Immature natural killer cell (primary cell): ENCODE measurements at regions not wholly inside any gene's neighbourhood (a gene's known extent, or its start where the extent isn't known, plus 50 kb on each side); places are given as distances from the start of the nearest gene placed in this dataset.
A peak's percentile ranks its signal among the peaks of the same experiment; 100 is the strongest.
"Not testable (repeated sequence)": the region's sequence is repeated elsewhere in the genome, so short reads cannot be mapped to it uniquely, and the experiment has no call there.

Experiments
- DNase-seq, 3 donors: peaks; one replicate each; pipeline ENCODE4 v3.0.0; 2022; ENCODE audit warnings: mixed read lengths in 1 of 3
- H3K27ac Mint-ChIP-seq, 6 donors: one replicate each; pipeline ENCODE4 v1.8.0; 2020; ENCODE audit warnings: mixed read lengths in 6 of 6, mild to moderate bottlenecking in 5 of 6, inconsistent platforms in 4 of 6, moderate library complexity in 3 of 6
- H3K27me3 Mint-ChIP-seq, 3 donors: one replicate each; pipeline ENCODE4 v1.8.0; 2020 to 2021; ENCODE audit warnings: low read depth in 3 of 3, mild to moderate bottlenecking in 3 of 3, mixed read lengths in 3 of 3, moderate library complexity in 3 of 3, inconsistent platforms in 1 of 3
- H3K36me3 Mint-ChIP-seq, 3 donors: one replicate each; pipeline ENCODE4 v1.8.0; 2020; ENCODE audit warnings: mixed read lengths in 3 of 3, inconsistent platforms in 2 of 3, mild to moderate bottlenecking in 2 of 3
- H3K4me1 Mint-ChIP-seq, 2 donors: one replicate each; pipeline ENCODE4 v1.8.0; 2020; ENCODE audit warnings: inconsistent platforms in 2 of 2, mild to moderate bottlenecking in 2 of 2, mixed read lengths in 2 of 2, moderate library complexity in 1 of 2
- H3K4me3 Mint-ChIP-seq, 5 donors: one replicate each; pipeline ENCODE4 v1.8.0; 2020; ENCODE audit warnings: mild to moderate bottlenecking in 5 of 5, mixed read lengths in 5 of 5, inconsistent platforms in 3 of 5, moderate library complexity in 3 of 5
- H3K9me3 Mint-ChIP-seq, 6 donors: one replicate each; pipeline ENCODE4 v1.8.0; 2020; ENCODE audit warnings: mild to moderate bottlenecking in 6 of 6, mixed read lengths in 6 of 6, inconsistent platforms in 4 of 6, moderate library complexity in 3 of 6

DNA sequence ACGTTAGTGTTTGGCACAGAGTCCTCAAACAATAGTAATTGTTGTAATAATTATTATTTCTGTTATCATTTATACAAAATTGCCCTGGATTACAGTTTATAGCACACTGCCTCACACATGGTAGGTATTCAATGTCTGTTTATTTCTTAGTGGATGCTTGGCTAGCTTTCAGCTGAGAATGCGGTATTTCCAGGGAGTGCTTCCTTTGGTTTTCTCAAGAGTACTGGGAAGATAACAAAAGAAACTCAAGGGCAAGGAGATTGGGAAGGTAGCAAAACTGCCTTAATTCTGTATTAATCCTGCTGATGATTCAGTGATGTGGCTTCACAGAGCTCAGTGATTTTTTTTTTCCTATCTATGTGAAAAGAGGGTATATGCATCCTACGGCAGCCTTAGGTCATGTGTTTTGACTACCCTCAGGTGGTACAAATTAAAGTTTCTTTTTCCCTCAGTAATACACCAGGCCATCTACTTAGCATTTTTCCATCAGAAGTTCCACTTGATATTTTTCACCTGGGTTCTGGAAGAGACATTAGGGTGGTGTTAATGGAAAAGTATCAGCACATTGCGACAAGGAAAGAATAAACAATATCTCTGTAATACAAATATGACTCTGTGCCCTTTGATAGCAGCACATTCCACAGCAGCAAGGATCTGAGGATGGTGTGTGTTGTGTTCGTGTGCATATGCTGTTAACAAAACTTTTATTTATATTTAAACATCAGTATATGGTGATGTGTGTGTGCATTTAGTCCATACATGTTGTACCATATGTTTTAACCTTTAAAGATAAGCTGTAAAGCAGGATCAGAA, 124.3 kb upstream of the RASGEF1B start:
- Mint-ChIP-seq H3K27me3 (peaks cover 0 to 5% (median 0%) of the 10 kb centered on the region in 3 donors), H3K36me3 (no peaks in the 10 kb centered on the region), H3K4me1 (no peaks in the 10 kb centered on the region), H3K9me3 (no peaks in the 10 kb centered on the region), H3K27ac (no peak overlapping the region), H3K4me3 (no peak overlapping the region)
- DNase-seq: no peak

DNA sequence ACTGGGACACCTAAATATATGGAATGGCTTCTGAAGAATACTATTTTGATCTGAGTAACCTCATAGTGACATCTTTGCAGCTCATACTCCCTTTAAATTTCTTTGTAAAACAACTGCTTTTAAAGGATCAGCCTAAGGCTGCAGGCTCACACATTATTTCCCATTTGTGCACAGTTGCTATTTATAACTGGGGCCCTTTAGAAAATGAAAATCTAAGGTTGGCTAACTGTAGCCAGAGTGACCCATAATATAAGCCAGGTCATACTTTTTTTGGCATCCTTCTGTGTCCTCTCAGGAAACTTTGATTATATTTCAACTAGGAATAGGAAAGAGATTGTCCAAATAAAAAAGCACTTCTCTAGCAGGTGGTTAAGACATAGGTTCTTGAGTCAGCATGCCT, 123.6 kb upstream of the RASGEF1B start:
- H3K9me3 Mint-ChIP-seq: no peaks in the 10 kb centered on the region
- H3K27ac Mint-ChIP-seq: no peak overlapping the region
- peaks cover 0 to 3% (median 0%) of the 10 kb centered on the region in 3 donors for H3K27me3 Mint-ChIP-seq
- DNase-seq: no peak
- no peaks in the 10 kb centered on the region for H3K36me3 Mint-ChIP-seq
- H3K4me3 Mint-ChIP-seq: no peak overlapping the region
- H3K4me1 Mint-ChIP-seq: no peaks in the 10 kb centered on the region

DNA sequence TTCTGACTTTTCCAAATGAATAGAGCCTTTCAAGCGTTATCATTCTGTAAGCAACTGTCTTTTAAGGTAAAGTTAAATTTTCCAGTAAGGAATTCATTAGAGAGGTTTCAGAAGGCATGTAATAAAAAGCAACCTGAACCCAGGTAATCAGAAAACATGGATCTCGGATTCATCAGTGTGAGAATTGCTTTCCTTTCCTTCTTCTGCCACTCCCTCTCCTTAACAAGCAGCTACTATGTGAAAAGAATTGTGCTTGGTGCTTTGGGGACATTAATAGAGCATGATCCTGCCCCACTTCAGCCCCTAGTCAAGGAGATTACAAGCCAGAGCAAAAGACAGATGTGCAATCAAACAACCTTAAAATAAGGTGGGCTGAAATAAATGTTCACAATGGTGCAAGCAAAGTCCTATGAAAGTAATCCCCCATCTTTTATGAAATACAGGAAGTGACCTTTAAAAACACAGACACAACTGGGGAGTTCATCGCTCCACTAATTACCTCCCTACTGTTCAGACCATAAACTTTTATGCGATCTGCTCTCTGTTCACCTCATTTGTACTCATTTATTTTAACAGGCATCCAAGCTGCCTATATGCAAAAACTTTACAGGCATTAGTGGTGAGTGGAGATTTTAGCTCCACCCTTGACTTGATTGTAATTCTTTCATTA, 122.9 kb upstream of the RASGEF1B start:
- Mint-ChIP-seq H3K4me3 (no peak overlapping the region), H3K4me1 (no peaks in the 10 kb centered on the region), H3K27me3 (peaks cover 0 to 3% (median 0%) of the 10 kb centered on the region in 3 donors), H3K36me3 (no peaks in the 10 kb centered on the region), H3K27ac (no peak overlapping the region), H3K9me3 (no peaks in the 10 kb centered on the region)
- no peak for DNase-seq

- Mint-ChIP-seq H3K4me1 (no peaks in the 10 kb centered on the region), H3K36me3 (no peaks in the 10 kb centered on the region), H3K9me3 (no peaks in the 10 kb centered on the region), H3K27ac (no peak overlapping the region), H3K27me3 (no peaks in the 10 kb centered on the region), H3K4me3 (no peak overlapping the region)
- no peak for DNase-seq
These were observed 121.0 kb upstream of the RASGEF1B start for GRCh38 chr4:81592701-81593100.

GRCh38 chr4:81590596-81590995, 118.9 kb upstream of the RASGEF1B start:
- no peaks in the 10 kb centered on the region for H3K9me3 Mint-ChIP-seq
- H3K4me3 Mint-ChIP-seq: no peak overlapping the region
- peaks cover 0 to 4% (median 2%) of the 10 kb centered on the region in 3 donors for H3K27me3 Mint-ChIP-seq
- no peaks in the 10 kb centered on the region for H3K36me3 Mint-ChIP-seq
- no peaks in the 10 kb centered on the region for H3K4me1 Mint-ChIP-seq
- DNase-seq: no peak
- no peak overlapping the region for H3K27ac Mint-ChIP-seq

DNA sequence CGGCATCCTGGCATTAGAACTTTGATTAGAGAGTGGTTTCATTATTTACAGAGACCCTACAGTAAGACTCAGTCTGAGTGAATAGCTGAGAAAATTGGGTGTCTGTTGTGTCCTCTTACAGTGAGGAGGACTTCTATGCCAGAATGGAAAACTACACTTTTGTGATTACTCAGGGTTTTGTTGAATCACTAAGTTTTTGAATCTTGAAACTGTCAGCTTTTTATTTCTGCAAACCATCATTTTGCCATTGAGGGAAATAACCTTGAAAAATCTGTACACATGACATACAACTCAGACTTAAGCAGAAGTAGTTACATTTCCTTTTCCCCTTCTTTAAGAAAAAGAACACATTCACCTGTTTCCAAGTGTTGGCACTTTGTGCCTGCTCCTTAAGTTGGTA, 117.6 kb upstream of the RASGEF1B start:
- H3K27me3 Mint-ChIP-seq: peaks cover 0 to 4% (median 3%) of the 10 kb centered on the region in 3 donors
- H3K9me3 Mint-ChIP-seq: no peaks in the 10 kb centered on the region
- H3K4me3 Mint-ChIP-seq: no peak overlapping the region
- H3K4me1 Mint-ChIP-seq: no peaks in the 10 kb centered on the region
- H3K27ac Mint-ChIP-seq: no peak overlapping the region
- no peak for DNase-seq
- H3K36me3 Mint-ChIP-seq: no peaks in the 10 kb centered on the region

DNA sequence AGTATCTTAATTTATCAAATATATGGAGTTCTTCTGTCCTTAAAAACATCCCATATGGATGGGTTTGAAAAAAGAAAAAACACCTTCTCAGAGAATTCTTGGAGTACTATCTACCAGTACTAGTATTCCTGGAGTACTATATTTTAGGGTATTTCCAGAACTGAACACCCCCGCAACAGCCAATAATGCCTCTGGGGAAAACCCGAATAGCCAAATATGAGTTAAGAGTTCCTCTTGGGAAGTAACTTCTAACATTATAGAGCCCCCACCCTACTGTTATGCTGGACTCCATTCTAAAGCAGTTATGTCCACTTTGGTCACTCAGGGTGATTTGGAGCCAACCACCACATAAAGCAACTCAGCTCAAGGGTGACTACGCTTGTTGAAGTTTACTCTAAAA, 115.0 kb upstream of the RASGEF1B start:
- Mint-ChIP-seq H3K4me3 (no peak overlapping the region), H3K27ac (no peak overlapping the region), H3K4me1 (no peaks in the 10 kb centered on the region), H3K27me3 (peaks cover 0 to 4% (median 3%) of the 10 kb centered on the region in 3 donors), H3K9me3 (no peaks in the 10 kb centered on the region), H3K36me3 (no peaks in the 10 kb centered on the region)
- DNase-seq: no peak

GRCh38 chr4:81580994-81581374, 109.3 kb upstream of the RASGEF1B start:
- not testable (repeated sequence) for H3K27ac Mint-ChIP-seq, H3K4me1 Mint-ChIP-seq, DNase-seq, H3K27me3 Mint-ChIP-seq, H3K9me3 Mint-ChIP-seq, H3K36me3 Mint-ChIP-seq, H3K4me3 Mint-ChIP-seq

DNA sequence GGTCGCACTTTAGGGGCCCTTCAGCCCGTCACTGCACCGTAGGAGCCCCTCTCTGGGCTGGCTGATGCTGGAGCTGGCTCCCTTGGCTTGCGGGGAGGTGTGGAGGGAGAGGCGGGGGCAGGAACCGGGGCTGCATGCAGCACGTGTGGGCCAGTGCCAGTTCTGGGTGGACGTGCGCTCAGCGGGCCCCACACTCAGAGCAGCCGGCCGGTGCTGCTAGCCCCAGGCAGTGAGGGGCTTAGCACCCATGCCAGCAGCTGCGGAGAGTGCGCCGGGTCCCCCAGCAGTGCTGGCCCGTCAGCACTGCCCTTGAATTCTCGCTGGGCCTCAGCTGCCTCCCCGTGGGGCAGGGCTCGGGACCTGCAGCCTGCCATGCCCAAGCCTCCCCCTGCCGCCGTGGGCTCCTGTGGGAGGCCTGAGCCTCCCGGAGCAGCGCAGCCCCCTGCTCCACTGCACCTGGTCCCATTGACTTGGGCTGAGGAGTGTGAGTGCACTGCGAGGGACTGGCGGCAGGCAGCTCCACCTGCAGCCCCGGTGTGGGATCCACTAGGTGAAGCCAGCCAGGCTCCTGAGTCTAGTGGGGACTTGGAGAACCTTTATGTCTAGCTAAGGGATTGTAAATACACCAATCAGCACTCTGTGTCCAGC, 108.8 kb upstream of the RASGEF1B start:
- H3K36me3 Mint-ChIP-seq: no peaks in the 10 kb centered on the region
- H3K27ac Mint-ChIP-seq: no peak overlapping the region
- H3K4me3 Mint-ChIP-seq: no peak overlapping the region
- DNase-seq: no peak
- H3K9me3 Mint-ChIP-seq: no peaks in the 10 kb centered on the region
- H3K4me1 Mint-ChIP-seq: no peaks in the 10 kb centered on the region
- peaks cover 0 to 4% (median 0%) of the 10 kb centered on the region in 3 donors for H3K27me3 Mint-ChIP-seq

GRCh38 chr4:81577392-81577791, 105.7 kb upstream of the RASGEF1B start:
- H3K9me3 Mint-ChIP-seq: no peaks in the 10 kb centered on the region
- no peak overlapping the region for H3K27ac Mint-ChIP-seq
- H3K4me1 Mint-ChIP-seq: no peaks in the 10 kb centered on the region
- no peak overlapping the region for H3K4me3 Mint-ChIP-seq
- DNase-seq: no peak
- H3K27me3 Mint-ChIP-seq: peaks cover 0 to 7% (median 2%) of the 10 kb centered on the region in 3 donors
- no peaks in the 10 kb centered on the region for H3K36me3 Mint-ChIP-seq

DNA sequence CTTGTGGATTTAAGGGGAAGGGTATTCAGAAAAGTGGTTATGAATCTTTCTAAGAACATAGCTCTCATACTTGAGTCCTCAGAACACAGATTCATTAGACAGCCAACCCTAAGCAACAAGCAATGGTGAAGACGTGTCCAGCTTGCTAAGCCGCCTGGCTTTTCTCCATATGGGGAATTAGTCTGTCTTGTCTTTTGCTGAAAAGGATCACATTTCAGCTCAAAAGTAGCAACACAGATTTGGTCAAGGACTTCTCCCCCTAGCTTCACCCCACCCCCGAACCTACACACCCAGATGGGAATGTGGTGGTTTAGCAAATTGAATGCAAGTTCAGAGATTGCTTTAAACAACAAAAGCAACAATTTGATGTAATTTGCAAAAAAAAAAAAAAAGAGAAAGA, 103.3 kb upstream of the RASGEF1B start:
- Mint-ChIP-seq H3K36me3 (no peaks in the 10 kb centered on the region), H3K27me3 (peaks cover 0 to 7% (median 2%) of the 10 kb centered on the region in 3 donors), H3K4me1 (no peaks in the 10 kb centered on the region), H3K9me3 (no peaks in the 10 kb centered on the region), H3K4me3 (no peak overlapping the region), H3K27ac (peak overlapping the region in 1 of 6 donors; percentile 78)
- DNase-seq: no peak

DNA sequence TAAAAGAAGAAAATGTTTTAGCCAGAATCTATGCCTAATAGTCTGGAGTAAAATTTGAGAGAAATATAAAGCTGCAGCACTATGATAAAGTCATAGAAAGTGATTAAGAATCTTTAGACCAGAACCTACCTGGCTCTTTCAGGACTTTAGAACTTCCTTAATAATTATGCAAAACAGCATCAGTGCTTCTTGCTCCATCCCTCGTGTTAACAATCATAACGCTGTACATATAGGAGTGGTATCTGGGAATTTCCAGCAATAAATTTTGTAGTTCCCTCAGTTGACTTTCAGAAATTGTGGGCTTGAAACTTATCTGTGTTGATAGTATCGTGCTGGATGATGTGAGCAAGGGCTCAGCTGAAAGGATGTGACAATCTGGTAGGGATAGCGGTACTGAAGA, 102.1 kb upstream of the RASGEF1B start:
- H3K27ac Mint-ChIP-seq: no peak overlapping the region
- no peaks in the 10 kb centered on the region for H3K9me3 Mint-ChIP-seq
- H3K4me1 Mint-ChIP-seq: no peaks in the 10 kb centered on the region
- DNase-seq: no peak
- no peaks in the 10 kb centered on the region for H3K36me3 Mint-ChIP-seq
- H3K4me3 Mint-ChIP-seq: no peak overlapping the region
- H3K27me3 Mint-ChIP-seq: peaks cover 0 to 7% (median 2%) of the 10 kb centered on the region in 3 donors

DNA sequence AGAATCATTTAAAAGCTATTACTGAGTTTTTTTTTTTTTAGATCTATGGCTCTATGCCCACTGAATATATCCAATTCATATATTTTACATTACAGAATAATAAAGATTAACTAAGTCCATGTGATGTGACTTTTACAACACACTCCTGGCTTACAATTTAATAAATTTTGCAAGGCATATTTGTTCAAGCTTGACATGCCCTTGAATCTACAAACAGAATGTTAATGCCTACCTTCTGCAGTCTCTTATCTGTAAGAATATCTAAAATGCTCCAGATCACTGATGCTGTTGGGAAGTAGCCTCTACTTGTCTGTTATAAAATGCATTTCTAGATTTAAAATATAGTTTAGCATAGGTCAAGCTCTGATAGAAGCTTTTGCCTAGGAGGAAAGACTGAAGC, 100.7 kb upstream of the RASGEF1B start:
- Mint-ChIP-seq H3K9me3 (no peaks in the 10 kb centered on the region), H3K27me3 (peaks cover 0 to 5% (median 2%) of the 10 kb centered on the region in 3 donors), H3K36me3 (no peaks in the 10 kb centered on the region), H3K4me3 (no peak overlapping the region), H3K4me1 (no peaks in the 10 kb centered on the region), H3K27ac (no peak overlapping the region)
- DNase-seq: no peak

DNA sequence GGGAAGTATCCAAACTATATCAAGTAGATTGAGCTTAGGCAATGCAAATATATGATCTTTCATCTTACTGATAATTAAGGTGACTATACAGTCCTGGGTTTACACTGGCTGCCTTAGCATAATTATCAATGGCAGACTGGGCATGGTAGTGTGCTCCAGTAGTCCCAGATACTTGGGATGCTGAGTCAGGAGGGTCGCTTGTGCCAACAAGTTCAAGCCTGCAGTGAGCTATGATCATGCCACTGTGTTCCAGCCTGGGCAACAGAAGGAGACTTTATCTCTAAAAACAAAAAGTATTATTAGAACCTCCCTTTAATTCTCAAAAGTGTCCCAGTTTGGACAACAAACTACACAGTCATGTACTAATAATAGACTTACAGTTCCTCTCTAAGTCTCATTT, 99.4 kb upstream of the RASGEF1B start:
- no peak for DNase-seq
- Mint-ChIP-seq H3K27me3 (peaks cover 0 to 2% (median 2%) of the 10 kb centered on the region in 3 donors), H3K4me3 (no peak overlapping the region), H3K27ac (no peak overlapping the region), H3K36me3 (no peaks in the 10 kb centered on the region), H3K9me3 (no peaks in the 10 kb centered on the region), H3K4me1 (no peaks in the 10 kb centered on the region)
